SK-N-SH (cell line): ENCODE measurements at regions not wholly inside any gene's neighbourhood (a gene's known extent, or its start where the extent isn't known, plus 50 kb on each side); places are given as distances from the start of the nearest gene placed in this dataset.

Experiments
- CTCF ChIA-PET: fragments of 300-600, 350-600 bp; formaldehyde crosslinking; extraction: SDS; loops from one replicate; lab custom pipeline; 2021; lab: Yijun Ruan, JAX
- POLR2A ChIA-PET: fragments of 350-600 bp; sonication (Branson Sonifier 250); formaldehyde crosslinking; extraction: SDS; loops from one replicate; lab custom pipeline; 2020; ENCODE audit warnings: antibody characterized with exemption, inconsistent platforms; lab: Yijun Ruan, JAX
- DNase-seq: peaks from one replicate; pipeline ENCODE4 v3.0.0; 2012
- H2AFZ ChIP-seq: fragments of 200-600 bp; sonication (generic); 2 replicates; pipeline ENCODE4 v1.8.1; 2016; ENCODE audit warnings: antibody characterized with exemption, mild to moderate bottlenecking, low read depth
- H3F3A ChIP-seq: fragments of 200-600 bp; sonication (generic); replicated peaks from 2 replicates; pipeline ENCODE3; 2016; ENCODE audit warnings: antibody characterized with exemption, mild to moderate bottlenecking; ENCODE audit not compliant: insufficient read depth
- H3K27ac ChIP-seq, 2 experiments: fragments of 200-500 bp in 1 of 2; fragments of 200-600 bp in 1 of 2; sonication (Bioruptor generic) in 1 of 2; sonication (generic), shearing (Covaris generic) in 1 of 2; 2 replicates each; pipeline versions ENCODE4 v1.5.1 to v1.6.1; 2014 to 2016; ENCODE audit warnings: low read depth in 2 of 2, inconsistent platforms in 1 of 2, low read length in 1 of 2, mild to moderate bottlenecking in 1 of 2, mixed read lengths in 1 of 2
- H3K27me3 ChIP-seq: fragments of 200-600 bp; sonication (generic), shearing (Covaris generic); 2 replicates; pipeline ENCODE4 v1.6.1; 2016; ENCODE audit warnings: mixed run types; ENCODE audit not compliant: insufficient read depth
- H3K36me3 ChIP-seq, 2 experiments: fragments of 200-500 bp in 1 of 2; fragments of 200-600 bp in 1 of 2; sonication (Bioruptor generic) in 1 of 2; sonication (generic) in 1 of 2; replicated peaks in 1 of 2; 2 replicates each; pipeline versions ENCODE3 to v1.5.1; 2014 to 2016; ENCODE audit warnings: low read length in 1 of 2, mild to moderate bottlenecking in 1 of 2; ENCODE audit not compliant: insufficient read depth in 2 of 2, control insufficient read depth in 1 of 2
- H3K4me1 ChIP-seq, 2 experiments: fragments of 200-500 bp in 1 of 2; fragments of 200-600 bp in 1 of 2; sonication (Bioruptor generic) in 1 of 2; sonication (generic), shearing (Covaris generic) in 1 of 2; 2 replicates each; pipeline versions ENCODE4 v1.5.1 to v1.6.1; 2014 to 2016; ENCODE audit warnings: low read depth in 1 of 2, low read length in 1 of 2, mixed run types in 1 of 2; ENCODE audit not compliant: insufficient read depth in 2 of 2, control insufficient read depth in 1 of 2
- H3K4me2 ChIP-seq: fragments of 200-600 bp; sonication (generic), shearing (Covaris generic); 2 replicates; pipeline ENCODE4 v1.6.1; 2017; ENCODE audit warnings: mixed run types
- H3K4me3 ChIP-seq, 2 experiments: fragments of 200-500 bp in 1 of 2; fragments of 200-600 bp in 1 of 2; sonication (Bioruptor generic) in 1 of 2; sonication (generic), shearing (Covaris generic) in 1 of 2; 2 replicates each; pipeline versions ENCODE4 v1.5.1 to v1.8.1; 2014 to 2016; ENCODE audit warnings: low read depth in 2 of 2, inconsistent platforms in 1 of 2, low read length in 1 of 2, mild to moderate bottlenecking in 1 of 2, mixed read lengths in 1 of 2, moderate library complexity in 1 of 2
- H3K79me2 ChIP-seq: fragments of 200-600 bp; sonication (generic); 2 replicates; pipeline ENCODE4 v1.8.1; 2017; ENCODE audit warnings: mild to moderate bottlenecking; ENCODE audit not compliant: insufficient read depth
- H3K9ac ChIP-seq: fragments of 200-600 bp; sonication (generic); 2 replicates; pipeline ENCODE4 v1.6.1; 2017; ENCODE audit warnings: mixed run types
- H3K9me2 ChIP-seq: fragments of 200-600 bp; sonication (generic); 2 replicates; pipeline ENCODE4 v1.6.1; 2017; ENCODE audit warnings: mixed run types
- H3K9me3 ChIP-seq: fragments of 200-600 bp; sonication (generic); 2 replicates; pipeline ENCODE4 v1.6.1; 2017; ENCODE audit warnings: mixed run types, mild to moderate bottlenecking, moderate library complexity
- H4K20me1 ChIP-seq: fragments of 200-600 bp; sonication (generic); 2 replicates; pipeline ENCODE4 v1.6.1; 2017; ENCODE audit warnings: mild to moderate bottlenecking, mixed run types; ENCODE audit not compliant: insufficient read depth
- EZH2phosphoT487 ChIP-seq: fragments of 200-600 bp; sonication (generic); IDR thresholded peaks from 2 replicates; pipeline ENCODE4 v1.6.1; 2017; ENCODE audit warnings: low read depth, mixed run types, mild to moderate bottlenecking, antibody characterized with exemption, moderate library complexity, borderline replicate concordance
- IRF3 ChIP-seq: fragments of 150-350 bp; IDR thresholded peaks from 2 replicates; pipeline ENCODE4 v1.6.1; 2016; ENCODE audit warnings: mild to moderate bottlenecking, low read depth, low read length
- RFX5 ChIP-seq: IDR thresholded peaks from 2 replicates; pipeline ENCODE4 v1.6.1; 2012; ENCODE audit warnings: mild to moderate bottlenecking, improper control_type of control experiment, low read length
- RXRA ChIP-seq: IDR thresholded peaks from 2 replicates; pipeline ENCODE4 v1.4.0; 2012; ENCODE audit warnings: low read depth, mild to moderate bottlenecking, borderline replicate concordance
- SIN3A ChIP-seq: IDR thresholded peaks from 2 replicates; pipeline ENCODE4 v1.6.1; 2012; ENCODE audit warnings: low read depth, mild to moderate bottlenecking, low read length, moderate library complexity, borderline replicate concordance
- SMC3 ChIP-seq: IDR thresholded peaks from 2 replicates; pipeline ENCODE4 v1.6.1; 2012; ENCODE audit warnings: low read depth, low read length, improper control_type of control experiment
- TEAD4 ChIP-seq: IDR thresholded peaks from 2 replicates; pipeline ENCODE4 v1.4.0; 2012; ENCODE audit warnings: mild to moderate bottlenecking, borderline replicate concordance; ENCODE audit not compliant: insufficient read depth
- USF1 ChIP-seq: IDR thresholded peaks from 2 replicates; pipeline ENCODE4 v1.4.0; 2012; ENCODE audit warnings: low read depth, borderline replicate concordance
- WGBS: methylation state at CpG from one replicate; pipeline ENCODE4 v1.1.6; 2017; ENCODE audit warnings: low lambda C conversion rate; 5-methylcytosine and 5-hydroxymethylcytosine counted together

GRCh38 chr13:95391785-95392184 lies 90.5 kb upstream of the ABCC4 start:
- no peak for DNase-seq
- Histone ChIP-seq H2AFZ (no peak overlapping the region), H3K79me2 (no peaks in the 10 kb centered on the region)
- TF ChIP-seq TEAD4 (no peak), SIN3A (no peak), SMC3 (no peak), RXRA (no peak)
- TF ChIP-seq, all 33 proteins: peak for 0
- Histone ChIP-seq H3K4me2 (no peak overlapping the region), H4K20me1 (no peaks in the 10 kb centered on the region), H3K27me3 (no peaks in the 10 kb centered on the region; the same call in 1 of the 2 replicates), H3K27ac (no peak overlapping the region), H3K4me3 (no peak overlapping the region), H3K9me3 (no peaks in the 10 kb centered on the region), H3K9me2 (no peaks in the 10 kb centered on the region), H3K4me1 (no peaks in the 10 kb centered on the region), H3K9ac (no peak overlapping the region), H3F3A (no peaks in the 10 kb centered on the region), H3K36me3 (no peaks in the 10 kb centered on the region)
- 47% methylated on average over 2 of the region's 2 CpGs for WGBS
- ChIA-PET POLR2A (no interaction called here), CTCF (interaction anchor here (1.5 to 23.9 kb wide), 3 partner anchors 11 to 201 kb away, joined by 4 to 465 read pairs (median 14); no protein-coding TSS in a partner anchor)

GRCh38 chr13:95392597-95392996 lies 91.3 kb upstream of the ABCC4 start:
- TF ChIP-seq IRF3 (no peak), EZH2phosphoT487 (no peak), RFX5 (no peak), USF1 (no peak), TEAD4 (no peak)
- ChIA-PET POLR2A (no interaction called here), CTCF (interaction anchor here (1.5 to 23.9 kb wide), 3 partner anchors 12 to 202 kb away, joined by 4 to 465 read pairs (median 18); no protein-coding TSS in a partner anchor)
- H3K27ac ChIP-seq = no peak overlapping the region
- no peaks in the 10 kb centered on the region for H3K79me2 ChIP-seq
- no peak overlapping the region for H3K9ac ChIP-seq
- H3K9me3 ChIP-seq = no peaks in the 10 kb centered on the region
- no peak overlapping the region for H3K4me2 ChIP-seq
- H2AFZ ChIP-seq = no peak overlapping the region
- no peak for DNase-seq
- H3K27me3 ChIP-seq = no peaks in the 10 kb centered on the region; the same call in 1 of the 2 replicates
- H4K20me1 ChIP-seq = no peaks in the 10 kb centered on the region
- H3K4me3 ChIP-seq = no peak overlapping the region
- H3K4me1 ChIP-seq = no peaks in the 10 kb centered on the region
- WGBS = 39% methylated on average over 3 of the region's 3 CpGs
- no peaks in the 10 kb centered on the region for H3K9me2 ChIP-seq
- H3F3A ChIP-seq = no peaks in the 10 kb centered on the region
- H3K36me3 ChIP-seq = no peaks in the 10 kb centered on the region
